SKM-1 (cell line): ENCODE measurements at regions not wholly inside any gene's neighbourhood (a gene's known extent, or its start where the extent isn't known, plus 50 kb on each side); places are given as distances from the start of the nearest gene placed in this dataset.
"Not testable (repeated sequence)": the region's sequence is repeated elsewhere in the genome, so short reads cannot be mapped to it uniquely, and the experiment has no call there.

Experiments used
- DNase-seq: peaks from one replicate; lab custom pipeline; 2025; ENCODE audit not compliant: unreplicated experiment; lab: John Stamatoyannopoulos, UW

DNA sequence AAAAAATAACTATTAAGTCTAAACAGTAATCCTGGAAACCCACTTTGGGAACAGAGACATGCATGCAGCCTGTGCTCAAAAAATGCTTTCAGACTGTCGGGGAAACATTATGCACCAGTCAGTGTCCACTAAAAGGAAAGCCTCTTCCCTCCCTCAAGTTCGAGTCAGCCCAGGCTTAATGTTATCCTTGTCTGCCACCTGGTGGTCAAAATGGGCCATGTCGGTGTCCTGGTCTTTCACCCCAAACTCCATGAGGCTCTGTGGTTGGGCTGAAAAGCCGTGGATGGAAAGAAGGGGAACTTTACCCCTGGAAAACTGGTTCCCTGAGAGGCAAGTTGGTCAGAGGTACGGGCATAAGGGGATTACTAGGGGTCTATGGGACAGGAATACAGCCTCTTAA is 88.4 kb upstream of the ZNF492 start:
- peak; percentile 34 for DNase-seq

DNA sequence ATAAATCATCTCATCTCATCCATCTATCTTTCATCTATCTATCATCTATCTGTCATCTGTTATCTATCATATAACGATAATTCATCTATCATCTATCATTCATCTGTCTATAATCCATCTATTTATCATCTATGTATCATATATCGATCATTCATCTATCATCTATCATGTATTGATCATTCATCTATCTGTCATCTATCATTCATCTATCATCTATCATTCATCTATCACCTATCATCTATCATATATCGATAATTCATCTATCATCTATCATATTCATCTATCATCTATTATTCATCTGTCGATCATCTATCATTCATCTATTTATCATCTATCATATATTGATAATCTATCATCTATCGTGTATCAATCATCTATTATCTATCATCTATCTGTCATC is 100.4 kb upstream of the ZNF492 start:
- DNase-seq = no peak

DNA sequence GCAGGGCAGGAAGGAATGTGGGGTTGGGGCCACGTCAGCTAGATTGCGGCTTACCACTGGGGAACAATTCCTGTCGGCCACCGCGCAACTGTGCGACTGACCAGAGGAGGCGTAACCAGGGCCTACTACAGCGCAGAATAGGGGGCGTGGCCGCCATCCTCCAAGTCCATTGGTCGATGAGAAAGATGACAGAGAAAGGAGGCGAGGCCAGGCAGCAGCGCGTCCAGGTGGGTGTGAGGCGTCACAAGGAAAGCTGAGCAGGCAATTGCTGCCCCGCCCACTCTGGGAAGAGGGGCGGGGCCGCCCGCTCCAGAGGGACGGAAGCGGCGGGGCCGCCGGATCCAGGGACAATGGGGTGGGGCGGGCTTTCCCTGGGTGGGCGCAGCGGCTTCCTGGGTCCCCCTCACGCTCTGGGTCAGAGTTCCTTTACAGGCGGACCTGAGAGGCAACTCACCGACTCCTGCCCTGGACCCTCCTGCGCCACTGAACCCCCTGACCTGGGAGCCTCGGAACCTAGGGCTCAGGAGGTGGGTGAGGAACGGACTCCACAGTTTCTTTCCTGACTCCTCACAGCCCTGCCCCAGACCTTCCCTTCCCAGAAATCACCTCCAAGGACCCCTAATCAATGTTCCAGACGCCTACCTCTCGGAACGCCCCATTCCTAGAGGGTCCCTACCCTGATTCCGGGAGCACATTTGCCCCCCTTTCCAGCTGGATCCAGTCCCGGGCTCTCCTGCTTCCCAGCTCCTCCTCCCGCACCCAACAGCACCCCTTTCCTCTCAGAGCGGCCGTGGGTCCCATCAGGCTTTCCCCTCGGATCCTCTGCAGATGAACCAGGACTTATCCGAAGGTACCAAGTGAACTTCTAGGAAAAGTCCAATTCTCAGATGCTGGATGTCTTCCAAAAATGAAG is 101.5 kb upstream of the ZNF492 start:
- no peak for DNase-seq

DNA sequence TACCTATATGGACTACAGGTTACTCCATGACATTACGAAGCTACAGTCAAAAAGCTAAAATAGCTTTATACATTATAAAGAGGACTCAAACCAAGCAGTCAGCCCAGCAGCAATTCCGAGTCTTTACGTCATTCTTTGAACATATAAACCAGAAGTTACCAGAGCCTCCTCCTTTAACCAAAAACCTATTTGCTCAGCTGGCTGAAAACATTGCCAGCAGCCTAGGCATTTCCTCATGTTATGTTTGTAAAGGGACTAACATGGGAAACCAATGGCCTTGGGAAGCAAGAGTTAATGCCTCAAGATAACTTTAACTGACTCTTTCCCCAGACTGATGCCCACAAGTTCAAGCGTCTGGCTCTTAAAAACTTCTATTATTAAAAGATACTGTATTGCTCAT is 104.1 kb upstream of the ZNF492 start:
- DNase-seq = no peak

DNA sequence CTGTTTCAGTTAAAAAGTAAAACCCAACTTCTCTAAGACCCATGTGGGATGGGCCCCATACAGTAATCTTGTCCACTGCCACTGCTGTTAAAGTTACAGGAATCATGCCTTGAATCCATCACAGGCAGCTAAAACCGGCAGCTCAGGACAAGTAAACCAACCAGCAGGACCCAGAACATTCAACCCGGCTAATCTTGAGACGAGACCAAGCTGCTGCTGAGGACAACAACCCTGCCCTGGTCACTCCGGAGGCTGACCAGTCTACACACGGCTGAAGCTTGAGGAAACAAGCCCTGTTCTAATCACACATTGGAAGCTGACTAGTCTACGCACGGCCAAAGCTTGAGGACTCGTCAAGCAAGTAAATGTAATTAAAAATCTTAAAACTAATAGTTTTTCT is 105.2 kb upstream of the ZNF492 start:
- no peak for DNase-seq

DNA sequence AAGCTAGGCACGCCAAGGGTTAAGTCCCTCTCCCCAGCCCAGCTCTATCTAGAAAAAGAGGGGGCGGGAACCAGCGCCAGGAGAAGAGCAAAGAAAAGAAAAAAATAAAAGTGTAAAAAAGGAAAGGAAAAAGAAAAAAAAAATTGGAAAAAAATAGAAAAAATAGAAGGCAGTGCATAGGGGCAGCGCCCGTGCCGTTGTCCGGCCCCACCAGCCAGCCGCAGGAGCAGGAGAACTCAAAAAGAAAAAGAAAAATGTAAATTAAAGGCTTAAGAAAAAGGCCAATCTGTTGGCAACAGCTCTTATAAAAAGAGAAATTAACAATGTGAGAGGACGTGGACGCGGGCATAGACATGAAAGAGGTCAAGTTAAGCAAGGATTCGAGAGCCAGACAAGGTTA is 105.4 kb upstream of the ZNF98 start:
- no peak for DNase-seq

DNA sequence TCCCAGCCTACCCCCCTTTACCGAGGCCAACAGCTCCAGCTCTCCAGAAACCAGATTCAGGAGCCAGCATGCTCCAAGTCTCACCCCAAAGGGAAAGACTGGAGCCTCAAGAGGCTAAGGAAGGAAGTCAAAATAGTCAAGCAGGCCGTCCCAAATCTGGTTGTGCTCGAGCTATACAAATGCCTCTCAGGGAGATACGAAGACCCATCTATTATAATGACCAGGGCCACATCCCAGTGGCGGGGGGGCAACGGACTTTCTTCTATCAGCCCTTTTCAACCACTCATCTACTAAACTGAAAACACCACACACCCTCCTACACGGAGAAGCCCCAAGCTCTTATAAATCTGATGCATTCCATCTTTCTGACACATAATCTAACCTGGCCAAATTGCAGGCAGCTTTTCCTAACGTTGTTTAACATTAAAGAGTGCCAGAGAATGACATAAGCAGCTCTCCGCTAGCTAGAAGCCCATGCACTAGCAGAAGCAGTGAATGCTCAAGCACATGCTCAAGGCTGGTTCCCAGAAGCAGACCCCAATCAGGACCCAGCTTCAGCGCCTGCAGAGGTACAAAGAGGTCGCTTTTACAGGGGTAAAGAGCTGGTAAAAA is 104.6 kb upstream of the ZNF98 start:
- DNase-seq = no peak

DNA sequence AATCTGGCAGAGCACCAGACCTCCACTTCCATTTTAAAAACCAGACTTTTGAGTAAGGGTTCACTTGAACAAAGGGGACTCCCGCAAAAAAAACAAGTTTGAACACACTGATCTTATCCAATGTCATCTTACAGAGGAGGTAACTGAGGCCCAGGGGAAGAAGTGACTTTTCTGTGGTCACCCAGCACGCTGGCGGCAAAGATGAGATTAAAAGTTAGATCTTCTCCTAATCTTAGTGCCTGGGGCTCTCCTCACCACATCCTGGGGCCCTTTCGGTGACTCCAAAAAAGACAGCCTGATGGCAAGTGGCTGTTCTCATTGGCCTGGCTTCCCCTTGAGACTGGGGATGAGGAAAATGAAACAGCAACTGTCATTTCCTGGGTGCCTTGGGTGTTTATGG is 101.8 kb upstream of the ZNF98 start:
- no peak for DNase-seq

DNA sequence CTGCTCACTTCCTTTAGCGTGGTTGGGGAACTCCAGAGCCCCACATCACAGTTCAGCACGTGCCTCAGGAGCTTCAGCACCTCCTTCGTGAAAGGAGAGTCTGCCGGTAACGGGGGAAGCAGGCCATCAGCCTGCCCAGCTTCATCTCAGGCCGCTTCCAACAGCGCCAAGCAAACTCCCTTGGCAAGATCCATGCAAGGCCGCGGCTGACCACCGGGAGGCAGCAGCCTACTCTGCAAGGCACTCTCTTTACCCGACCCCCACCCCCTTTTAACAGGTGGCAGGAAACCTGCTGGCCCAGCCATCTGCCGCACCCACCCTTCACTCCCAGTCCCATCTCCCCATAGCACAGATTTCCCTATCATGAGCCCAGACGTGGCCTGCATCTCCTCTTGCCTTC is 97.4 kb upstream of the ZNF98 start:
- not testable (repeated sequence) for DNase-seq

DNA sequence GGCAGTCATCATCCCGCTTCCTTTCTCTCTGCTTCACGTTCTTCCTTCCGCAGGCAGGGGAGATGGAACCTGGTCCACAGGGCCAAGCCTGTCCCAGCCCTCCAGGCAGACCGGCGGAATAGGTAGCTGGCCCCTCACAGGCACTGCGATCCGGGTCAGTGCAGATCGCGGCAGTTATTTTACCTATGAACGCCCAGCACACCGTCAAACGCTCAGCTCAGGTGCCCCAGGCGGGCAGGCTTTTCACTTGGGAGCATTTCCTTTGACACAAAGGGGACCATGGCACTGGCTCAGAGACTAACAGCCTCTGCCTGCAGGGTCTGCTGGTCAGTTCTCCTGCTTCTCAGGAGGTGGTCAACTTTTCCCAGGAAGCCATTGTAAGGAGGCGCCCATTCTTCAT is 97.0 kb upstream of the ZNF98 start:
- no peak for DNase-seq

DNA sequence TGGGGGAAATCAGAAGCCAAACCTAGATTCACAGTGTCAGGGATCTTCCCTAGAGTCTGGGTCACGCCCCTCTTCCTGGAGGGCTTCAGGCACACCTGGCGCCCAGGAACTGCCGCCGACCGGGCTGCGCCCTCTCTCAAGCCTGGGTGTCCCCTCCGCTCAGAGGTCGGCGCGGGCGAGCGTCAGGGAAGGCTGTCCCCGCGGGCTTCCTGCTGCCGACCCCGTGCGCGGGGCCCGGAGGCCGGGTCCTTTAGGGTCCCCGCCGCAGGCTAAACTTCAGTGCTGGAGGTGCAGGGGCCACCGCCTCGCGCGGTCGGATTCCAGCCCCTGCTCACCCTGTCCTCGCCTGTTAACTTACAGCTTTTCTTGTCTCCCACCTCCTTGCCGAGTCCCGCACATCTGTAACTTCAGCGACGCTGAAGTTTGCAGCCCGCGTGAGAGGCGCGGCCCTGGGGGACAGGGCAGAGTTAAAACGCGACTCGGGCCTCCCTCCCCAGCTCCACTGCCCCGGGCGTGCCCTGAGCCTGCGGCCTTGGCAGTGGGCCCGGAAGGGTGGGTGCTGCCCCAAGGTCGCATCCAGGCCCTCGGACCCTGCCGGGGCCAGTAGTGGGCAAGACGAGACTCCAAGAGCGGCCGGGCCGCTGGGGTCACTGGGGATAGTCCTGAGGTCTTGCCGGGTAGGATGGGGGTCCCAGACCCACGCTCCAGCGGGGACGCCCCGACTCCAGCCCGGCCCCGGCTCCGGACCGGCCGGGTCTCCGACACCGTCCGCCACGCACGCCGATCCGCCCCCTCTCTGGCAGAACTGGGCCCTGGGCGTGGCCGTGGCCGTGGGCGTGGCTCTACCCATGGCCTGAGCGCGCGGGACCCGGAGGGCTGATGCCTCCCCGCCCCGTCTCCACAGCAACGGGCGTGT is 95.6 kb upstream of the ZNF98 start:
- DNase-seq = no peak

DNA sequence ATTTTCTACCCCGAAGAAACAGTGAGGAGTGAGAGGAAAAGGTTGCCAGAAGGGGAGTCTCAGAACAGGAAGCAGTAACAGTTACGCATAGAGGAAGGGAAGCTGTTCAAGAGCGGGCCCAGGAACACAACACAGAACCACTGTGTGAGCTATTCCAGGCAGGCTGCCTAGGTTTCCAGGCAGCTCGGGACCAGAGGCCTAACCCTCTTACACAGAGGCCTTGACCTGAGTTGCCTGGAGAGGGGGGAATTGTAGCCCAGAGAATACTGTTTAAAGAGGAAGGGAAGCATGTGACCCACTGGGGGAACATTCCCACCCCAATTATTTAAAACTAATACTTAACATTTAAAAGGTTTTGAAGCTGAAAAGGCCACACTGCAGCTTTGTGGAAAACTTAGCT is 93.3 kb upstream of the ZNF98 start:
- no peak for DNase-seq

DNA sequence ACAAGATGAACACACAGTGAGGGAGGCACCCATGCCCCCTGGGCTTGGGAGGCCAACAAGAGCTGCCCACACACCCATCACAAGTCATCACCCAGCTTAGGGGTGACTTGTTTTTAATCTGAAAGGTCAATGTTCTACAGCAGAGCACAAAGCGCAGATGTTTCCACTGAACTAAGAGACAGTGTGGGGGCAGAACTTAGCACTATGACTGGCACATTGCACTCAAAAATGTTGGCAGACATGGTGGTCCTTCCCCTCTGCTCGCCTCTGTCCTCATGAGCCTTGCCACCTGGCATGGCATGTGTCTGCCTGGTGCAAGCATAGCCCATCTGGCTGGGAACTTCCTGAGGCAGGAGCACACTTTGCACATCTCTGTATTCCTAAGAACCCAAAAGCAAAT is 81.4 kb upstream of the ZNF98 start:
- no peak for DNase-seq

DNA sequence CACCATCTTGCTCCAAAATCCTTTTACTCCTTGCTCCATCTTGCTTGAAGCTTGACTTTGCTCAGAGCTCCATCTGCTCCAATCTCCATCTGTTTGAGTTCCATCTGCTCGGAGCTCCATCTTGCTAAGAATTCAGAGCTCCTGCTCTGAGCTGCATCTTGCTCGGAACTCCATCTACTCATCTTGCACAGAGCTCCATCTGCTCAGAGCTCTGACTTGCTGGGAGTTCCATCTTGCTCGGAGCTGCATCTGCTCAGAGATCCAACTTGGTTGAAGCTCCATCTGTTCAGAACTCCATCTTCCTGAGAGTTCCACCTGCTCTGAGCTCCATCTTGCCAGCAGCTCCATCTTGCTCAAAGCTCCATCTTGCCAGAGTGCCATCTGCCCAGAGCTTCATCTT is 80.6 kb upstream of the ZNF98 start:
- DNase-seq = no peak

DNA sequence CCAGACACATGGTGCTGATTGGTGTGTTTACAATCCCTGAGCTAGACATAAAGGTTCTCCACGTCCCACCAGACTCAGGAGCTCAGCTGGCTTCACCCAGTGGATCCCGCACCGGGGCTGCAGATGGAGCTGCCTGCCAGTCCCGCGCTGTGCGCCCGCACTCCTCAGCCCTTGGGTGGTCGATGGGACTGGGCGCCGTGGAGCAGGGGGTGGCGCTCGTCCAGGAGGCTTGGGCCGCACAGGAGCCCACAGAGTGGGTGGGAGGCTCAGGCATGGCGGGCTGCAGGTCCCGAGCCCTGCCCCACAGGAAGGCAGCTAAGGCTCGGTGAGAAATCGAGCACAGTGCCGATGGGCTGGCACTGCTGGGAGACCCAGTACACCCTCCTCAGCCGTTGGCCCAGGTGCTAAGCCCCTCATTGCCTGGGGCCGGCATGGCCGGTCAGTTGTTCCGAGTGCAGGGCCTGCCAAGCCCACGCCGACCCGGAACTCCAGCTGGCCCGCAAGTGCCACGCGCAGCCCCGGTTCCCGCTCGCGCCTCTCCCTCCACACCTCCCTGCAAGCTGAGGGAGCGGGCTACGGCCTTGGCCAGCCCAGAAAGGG is 76.8 kb upstream of the ZNF98 start:
- not testable (repeated sequence) for DNase-seq

DNA sequence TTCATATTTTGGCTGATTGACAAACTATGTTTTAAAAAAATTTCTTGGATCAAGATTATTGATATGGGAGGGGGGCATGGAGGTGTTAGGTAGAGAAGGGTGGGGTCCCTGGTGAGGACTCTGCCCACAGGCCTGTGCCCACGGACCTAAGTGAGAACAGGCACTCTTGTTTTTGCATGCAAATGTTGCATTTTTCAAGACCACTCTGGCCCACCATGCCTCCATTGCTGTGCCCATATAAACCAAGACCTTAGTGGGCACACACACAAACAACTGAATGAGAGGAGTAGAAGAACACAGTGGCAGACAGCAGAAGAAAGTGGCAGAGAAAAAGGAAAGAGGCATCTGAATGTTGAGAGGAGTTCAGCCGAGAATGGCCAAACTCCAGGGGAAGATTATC is 69.6 kb upstream of the ZNF98 start:
- no peak for DNase-seq

DNA sequence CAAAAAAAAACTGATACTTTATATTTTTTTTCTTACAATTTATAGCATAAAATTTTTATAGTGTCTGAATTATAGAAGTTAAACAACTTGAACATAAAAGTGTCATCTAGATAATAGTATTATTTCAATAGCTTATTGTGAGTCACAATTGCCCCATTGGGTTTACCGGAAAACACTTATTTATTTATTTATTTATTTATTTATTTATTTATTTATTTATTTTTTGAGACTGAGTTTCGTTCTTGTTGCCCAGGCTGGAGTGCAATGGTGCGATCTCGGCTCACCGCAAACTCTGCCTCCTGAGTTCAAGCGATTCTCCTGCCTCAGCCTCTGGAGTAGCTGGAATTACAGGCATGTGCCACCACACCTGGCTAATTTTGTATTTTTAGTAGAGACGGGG is 61.4 kb upstream of the ZNF98 start:
- DNase-seq = not testable (repeated sequence)

DNA sequence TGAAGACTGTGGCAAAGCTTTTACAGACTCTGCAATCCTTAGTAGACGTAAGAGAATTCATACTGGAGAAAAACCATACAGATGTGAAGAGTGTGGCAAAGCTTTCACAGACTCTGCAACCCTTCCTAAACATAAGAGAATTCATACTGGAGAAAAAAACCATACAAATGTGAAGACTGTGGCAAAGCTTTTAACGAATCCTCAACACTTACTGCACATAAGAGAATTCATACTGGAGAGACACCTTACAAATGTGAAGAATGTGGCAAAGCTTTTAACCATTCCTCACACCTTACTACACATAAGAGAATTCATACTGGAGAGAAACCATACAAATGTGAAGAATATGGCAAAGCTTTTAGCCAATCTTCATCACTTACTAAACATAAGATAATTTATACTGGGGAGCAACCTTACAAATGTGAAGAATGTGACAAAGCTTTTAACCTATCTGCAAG is 50.1 kb upstream of the ZNF98 start:
- DNase-seq = no peak
